ENCODE measurements at regions not wholly inside any gene's neighbourhood (a gene's known extent, or its start where the extent isn't known, plus 50 kb on each side); places are given as distances from the start of the nearest gene placed in this dataset.

DNA sequence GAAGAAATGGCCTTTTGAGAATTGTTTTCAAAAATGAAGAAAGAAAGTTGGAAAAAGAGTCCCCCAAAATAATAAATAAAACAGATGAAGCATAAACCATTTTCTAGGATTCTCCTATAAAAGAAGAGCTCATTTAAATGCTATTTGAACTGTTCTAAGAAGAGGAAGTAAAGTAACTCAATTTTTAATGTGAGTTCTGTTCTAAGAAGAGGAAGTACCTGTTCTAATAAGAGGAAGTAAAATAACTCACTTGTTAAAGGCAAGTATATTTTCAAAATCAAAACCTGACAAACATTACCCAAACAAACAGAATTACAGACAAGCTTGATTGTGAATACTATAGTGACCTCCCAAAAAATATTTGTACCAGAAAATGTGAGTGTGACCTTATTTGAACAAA is 1326.3 kb downstream of the C4orf33 start:
- H3K4me2 ChIP-seq (ENCODE audit: low read length) = no peak overlapping the region
- no peak overlapping the region for H3K4me3 ChIP-seq (ENCODE audit: low read length)
- no peaks in the 10 kb centered on the region for H3F3A ChIP-seq (ENCODE audit: insufficient read depth, low read length, poor library complexity, severe bottlenecking)
- H3K79me2 ChIP-seq (replicated peaks; ENCODE audit: insufficient read depth, low read length) = no peaks in the 10 kb centered on the region
- no peaks in the 10 kb centered on the region for H3K36me3 ChIP-seq (ENCODE audit: insufficient read depth, low read length)
- H2AFZ ChIP-seq (ENCODE audit: low read depth, low read length) = no peak overlapping the region
- H4K20me1 ChIP-seq (ENCODE audit: insufficient read depth) = no peaks in the 10 kb centered on the region
- H3K9me3 ChIP-seq (ENCODE audit: low read length) = no peaks in the 10 kb centered on the region
- no peak overlapping the region for H3K9ac ChIP-seq (ENCODE audit: low read length)
- TF ChIP-seq, protein P1, sequence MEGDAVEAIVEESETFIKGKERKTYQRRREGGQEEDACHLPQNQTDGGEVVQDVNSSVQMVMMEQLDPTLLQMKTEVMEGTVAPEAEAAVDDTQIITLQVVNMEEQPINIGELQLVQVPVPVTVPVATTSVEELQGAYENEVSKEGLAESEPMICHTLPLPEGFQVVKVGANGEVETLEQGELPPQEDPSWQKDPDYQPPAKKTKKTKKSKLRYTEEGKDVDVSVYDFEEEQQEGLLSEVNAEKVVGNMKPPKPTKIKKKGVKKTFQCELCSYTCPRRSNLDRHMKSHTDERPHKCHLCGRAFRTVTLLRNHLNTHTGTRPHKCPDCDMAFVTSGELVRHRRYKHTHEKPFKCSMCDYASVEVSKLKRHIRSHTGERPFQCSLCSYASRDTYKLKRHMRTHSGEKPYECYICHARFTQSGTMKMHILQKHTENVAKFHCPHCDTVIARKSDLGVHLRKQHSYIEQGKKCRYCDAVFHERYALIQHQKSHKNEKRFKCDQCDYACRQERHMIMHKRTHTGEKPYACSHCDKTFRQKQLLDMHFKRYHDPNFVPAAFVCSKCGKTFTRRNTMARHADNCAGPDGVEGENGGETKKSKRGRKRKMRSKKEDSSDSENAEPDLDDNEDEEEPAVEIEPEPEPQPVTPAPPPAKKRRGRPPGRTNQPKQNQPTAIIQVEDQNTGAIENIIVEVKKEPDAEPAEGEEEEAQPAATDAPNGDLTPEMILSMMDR (IDR thresholded peaks at IDR 0.05; ENCODE audit: poor library complexity, severe bottlenecking) = no peak
- TF ChIP-seq EZH2 (IDR thresholded peaks at IDR 0.05; ENCODE audit: borderline replicate concordance, insufficient read depth, low read length, poor library complexity, severe bottlenecking) = no peak
- no peak for TF ChIP-seq TAF1 (IDR thresholded peaks at IDR 0.05; ENCODE audit: low read depth)
- H3K9me2 ChIP-seq (ENCODE audit: insufficient read depth, low read length) = no peaks in the 10 kb centered on the region
- H3K27ac ChIP-seq (ENCODE audit: low read length) = no peak overlapping the region
- no peaks in the 10 kb centered on the region for H3K27me3 ChIP-seq (ENCODE audit: insufficient read depth, low read depth, low read length)

DNA sequence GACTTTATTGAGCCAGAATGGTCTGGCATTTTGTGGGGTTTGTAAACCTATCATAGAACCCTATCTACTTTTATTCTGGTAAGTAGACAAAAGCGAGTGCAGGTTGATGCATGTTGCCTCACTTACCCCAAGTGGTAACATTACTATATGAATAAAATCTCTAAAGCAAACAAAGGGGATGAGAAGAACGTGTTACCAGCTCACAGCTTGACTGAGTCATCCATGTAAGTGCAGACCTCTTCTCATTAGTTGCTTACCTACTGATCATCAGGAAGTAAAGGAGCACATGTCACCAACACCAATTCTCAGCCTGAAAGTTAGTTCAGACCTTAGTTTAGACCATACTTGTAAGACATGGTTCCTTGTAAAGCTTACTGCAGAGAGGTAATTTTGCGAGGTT is 1328.3 kb downstream of the C4orf33 start:
- Histone ChIP-seq H3K27me3 (ENCODE audit: insufficient read depth, low read depth, low read length) (no peaks in the 10 kb centered on the region), H3K36me3 (ENCODE audit: insufficient read depth, low read length) (no peaks in the 10 kb centered on the region), H3K9me3 (ENCODE audit: low read length) (no peaks in the 10 kb centered on the region), H3K9ac (ENCODE audit: low read length) (no peak overlapping the region), H4K20me1 (ENCODE audit: insufficient read depth) (no peaks in the 10 kb centered on the region), H3K4me2 (ENCODE audit: low read length) (no peak overlapping the region), H3K79me2 (replicated peaks; ENCODE audit: insufficient read depth, low read length) (no peaks in the 10 kb centered on the region), H3K27ac (ENCODE audit: low read length) (no peak overlapping the region), H3F3A (ENCODE audit: insufficient read depth, low read length, poor library complexity, severe bottlenecking) (no peaks in the 10 kb centered on the region), H3K4me3 (ENCODE audit: low read length) (no peak overlapping the region), H2AFZ (ENCODE audit: low read depth, low read length) (no peak overlapping the region), H3K9me2 (ENCODE audit: insufficient read depth, low read length) (no peaks in the 10 kb centered on the region)
- TF ChIP-seq, protein P1 (IDR thresholded peaks at IDR 0.05; ENCODE audit: poor library complexity, severe bottlenecking) = no peak
- TF ChIP-seq EZH2 (IDR thresholded peaks at IDR 0.05; ENCODE audit: borderline replicate concordance, insufficient read depth, low read length, poor library complexity, severe bottlenecking) = no peak
- TF ChIP-seq RAD21 (conservative IDR thresholded peaks at IDR 0.05) = no peak
- TF ChIP-seq TAF1 (IDR thresholded peaks at IDR 0.05; ENCODE audit: low read depth) = no peak
- no peak for TF ChIP-seq POLR2AphosphoS5 (IDR thresholded peaks at IDR 0.05)
- no peak for TF ChIP-seq SMC3 (conservative IDR thresholded peaks at IDR 0.05; ENCODE audit: poor library complexity)
- TF ChIP-seq, protein P2, sequence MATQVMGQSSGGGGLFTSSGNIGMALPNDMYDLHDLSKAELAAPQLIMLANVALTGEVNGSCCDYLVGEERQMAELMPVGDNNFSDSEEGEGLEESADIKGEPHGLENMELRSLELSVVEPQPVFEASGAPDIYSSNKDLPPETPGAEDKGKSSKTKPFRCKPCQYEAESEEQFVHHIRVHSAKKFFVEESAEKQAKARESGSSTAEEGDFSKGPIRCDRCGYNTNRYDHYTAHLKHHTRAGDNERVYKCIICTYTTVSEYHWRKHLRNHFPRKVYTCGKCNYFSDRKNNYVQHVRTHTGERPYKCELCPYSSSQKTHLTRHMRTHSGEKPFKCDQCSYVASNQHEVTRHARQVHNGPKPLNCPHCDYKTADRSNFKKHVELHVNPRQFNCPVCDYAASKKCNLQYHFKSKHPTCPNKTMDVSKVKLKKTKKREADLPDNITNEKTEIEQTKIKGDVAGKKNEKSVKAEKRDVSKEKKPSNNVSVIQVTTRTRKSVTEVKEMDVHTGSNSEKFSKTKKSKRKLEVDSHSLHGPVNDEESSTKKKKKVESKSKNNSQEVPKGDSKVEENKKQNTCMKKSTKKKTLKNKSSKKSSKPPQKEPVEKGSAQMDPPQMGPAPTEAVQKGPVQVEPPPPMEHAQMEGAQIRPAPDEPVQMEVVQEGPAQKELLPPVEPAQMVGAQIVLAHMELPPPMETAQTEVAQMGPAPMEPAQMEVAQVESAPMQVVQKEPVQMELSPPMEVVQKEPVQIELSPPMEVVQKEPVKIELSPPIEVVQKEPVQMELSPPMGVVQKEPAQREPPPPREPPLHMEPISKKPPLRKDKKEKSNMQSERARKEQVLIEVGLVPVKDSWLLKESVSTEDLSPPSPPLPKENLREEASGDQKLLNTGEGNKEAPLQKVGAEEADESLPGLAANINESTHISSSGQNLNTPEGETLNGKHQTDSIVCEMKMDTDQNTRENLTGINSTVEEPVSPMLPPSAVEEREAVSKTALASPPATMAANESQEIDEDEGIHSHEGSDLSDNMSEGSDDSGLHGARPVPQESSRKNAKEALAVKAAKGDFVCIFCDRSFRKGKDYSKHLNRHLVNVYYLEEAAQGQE (IDR thresholded peaks at IDR 0.05; ENCODE audit: borderline replicate concordance) = no peak
- TF ChIP-seq MXI1 (conservative IDR thresholded peaks at IDR 0.05; ENCODE audit: poor library complexity, severe bottlenecking) = no peak
- no peak for TF ChIP-seq EP300 (conservative IDR thresholded peaks at IDR 0.05; ENCODE audit: poor library complexity, severe bottlenecking)

Data from neural cell (in vitro differentiated cells).